OCI-LY1 (cell line): ENCODE measurements at regions not wholly inside any gene's neighbourhood (a gene's known extent, or its start where the extent isn't known, plus 50 kb on each side); places are given as distances from the start of the nearest gene placed in this dataset.

Source experiments
- H2AFZ ChIP-seq: fragments of 200-600 bp; sonication (generic), shearing (Covaris generic); 2 replicates; pipeline ENCODE4 v1.6.0; 2014; ENCODE audit warnings: antibody characterized with exemption, mild to moderate bottlenecking, low read length
- H3F3A ChIP-seq: fragments of 200-600 bp; sonication (generic), shearing (Covaris generic); 2 replicates; pipeline ENCODE4 v1.6.0; 2014; ENCODE audit warnings: mild to moderate bottlenecking, antibody characterized with exemption, low read length, moderate library complexity; ENCODE audit not compliant: insufficient read depth
- H3K27ac ChIP-seq: fragments of 200-600 bp; sonication (generic); 2 replicates; pipeline ENCODE4 v1.5.1; 2014; ENCODE audit warnings: low read length, mixed run types, mild to moderate bottlenecking, low read depth; ENCODE audit not compliant: poor library complexity, severe bottlenecking
- H3K27me3 ChIP-seq: fragments of 200-600 bp; sonication (generic); 2 replicates; pipeline ENCODE4 v1.6.0; 2014; ENCODE audit warnings: antibody characterized with exemption, mild to moderate bottlenecking, low read length, moderate library complexity; ENCODE audit not compliant: insufficient read depth
- H3K36me3 ChIP-seq: fragments of 200-600 bp; sonication (generic); 2 replicates; pipeline ENCODE4 v1.6.1; 2014; ENCODE audit warnings: mild to moderate bottlenecking, antibody characterized with exemption, low read length, moderate library complexity, mixed read lengths; ENCODE audit not compliant: insufficient read depth
- H3K4me1 ChIP-seq: fragments of 200-600 bp; sonication (generic); 2 replicates; pipeline ENCODE4 v1.5.1; 2014; ENCODE audit warnings: mild to moderate bottlenecking, low read length, moderate library complexity; ENCODE audit not compliant: insufficient read depth, severe bottlenecking
- H3K4me2 ChIP-seq: fragments of 200-600 bp; sonication (generic), shearing (Covaris generic); 2 replicates; pipeline ENCODE4 v1.6.1; 2014; ENCODE audit warnings: low read length
- H3K4me3 ChIP-seq: fragments of 200-600 bp; sonication (generic); 2 replicates; pipeline ENCODE4 v1.5.1; 2014; ENCODE audit warnings: low read length, low read depth, mild to moderate bottlenecking, mixed read lengths; ENCODE audit not compliant: poor library complexity, severe bottlenecking
- H3K79me2 ChIP-seq: fragments of 200-600 bp; shearing (Covaris generic); 2 replicates; pipeline ENCODE4 v1.6.1; 2016; ENCODE audit warnings: mixed run types, low read length, mixed read lengths; ENCODE audit not compliant: insufficient read depth
- H3K9ac ChIP-seq: fragments of 200-600 bp; sonication (generic), shearing (Covaris generic); 2 replicates; pipeline ENCODE4 v1.6.1; 2014; ENCODE audit warnings: mild to moderate bottlenecking, low read length, mixed read lengths
- H3K9me2 ChIP-seq: fragments of 200-600 bp; sonication (generic), shearing (Covaris generic); 2 replicates; pipeline ENCODE4 v1.6.1; 2014; ENCODE audit warnings: low read depth, mild to moderate bottlenecking, low read length, mixed read lengths
- H3K9me3 ChIP-seq: fragments of 200-600 bp; shearing (Covaris generic); 2 replicates; pipeline ENCODE4 v1.6.1; 2014; ENCODE audit warnings: low read length, mixed read lengths
- H4K20me1 ChIP-seq: fragments of 200-600 bp; sonication (generic), shearing (Covaris generic); 2 replicates; pipeline ENCODE4 v1.6.0; 2016; ENCODE audit warnings: mild to moderate bottlenecking, low read length; ENCODE audit not compliant: insufficient read depth
- CTCF ChIP-seq: fragments of 200-600 bp; sonication (generic), shearing (Covaris generic); IDR thresholded peaks from 2 replicates; pipeline ENCODE4 v1.5.1; 2017; ENCODE audit warnings: mild to moderate bottlenecking, antibody characterized with exemption, low read length, moderate library complexity, mixed read lengths
- EZH2 ChIP-seq: fragments of 200-600 bp; sonication (generic), shearing (Covaris generic); IDR thresholded peaks from 2 replicates; pipeline ENCODE4 v1.8.0; 2017; ENCODE audit warnings: borderline replicate concordance, mixed run types, mild to moderate bottlenecking, antibody characterized with exemption, low read length, moderate library complexity, mixed read lengths

GRCh38 chr16:54503011-54503855 lies 216.6 kb upstream of the IRX3 start:
- H3K9me2 ChIP-seq = no peaks in the 10 kb centered on the region
- no peak overlapping the region for H3K4me2 ChIP-seq
- H4K20me1 ChIP-seq = no peaks in the 10 kb centered on the region
- H3K4me3 ChIP-seq = no peak overlapping the region
- H2AFZ ChIP-seq = no peak overlapping the region
- no peak overlapping the region for H3K27ac ChIP-seq
- H3K79me2 ChIP-seq = no peaks in the 10 kb centered on the region
- no peak overlapping the region for H3K9ac ChIP-seq
- H3K4me1 ChIP-seq = no peaks in the 10 kb centered on the region
- H3K9me3 ChIP-seq = no peaks in the 10 kb centered on the region; the same call in 1 of the 2 replicates
- no peaks in the 10 kb centered on the region for H3F3A ChIP-seq
- no peaks in the 10 kb centered on the region for H3K27me3 ChIP-seq
- H3K36me3 ChIP-seq = no peaks in the 10 kb centered on the region
- TF ChIP-seq EZH2 = no peak
- TF ChIP-seq CTCF = no peak

- TF ChIP-seq CTCF (no peak), EZH2 (no peak)
- no peak overlapping the region for H2AFZ ChIP-seq
- H3K9me2 ChIP-seq = no peaks in the 10 kb centered on the region
- H3K27me3 ChIP-seq = no peaks in the 10 kb centered on the region
- no peak overlapping the region for H3K27ac ChIP-seq
- no peak overlapping the region for H3K4me2 ChIP-seq
- H3K9ac ChIP-seq = no peak overlapping the region
- H3F3A ChIP-seq = no peaks in the 10 kb centered on the region
- H3K36me3 ChIP-seq = no peaks in the 10 kb centered on the region
- H3K4me1 ChIP-seq = no peaks in the 10 kb centered on the region
- peaks cover 4% of the 10 kb centered on the region; the same call in 1 of the 2 replicates for H3K9me3 ChIP-seq
- H4K20me1 ChIP-seq = no peaks in the 10 kb centered on the region
- no peaks in the 10 kb centered on the region for H3K79me2 ChIP-seq
- no peak overlapping the region for H3K4me3 ChIP-seq
These were observed 215.2 kb upstream of the IRX3 start for GRCh38 chr16:54501797-54502196.

GRCh38 chr16:54493594-54493993 lies 207.0 kb upstream of the IRX3 start:
- no peaks in the 10 kb centered on the region for H3F3A ChIP-seq
- H3K4me3 ChIP-seq = no peak overlapping the region
- H4K20me1 ChIP-seq = no peaks in the 10 kb centered on the region
- H3K9me3 ChIP-seq = peaks cover 4% of the 10 kb centered on the region; the same call in 1 of the 2 replicates
- no peak overlapping the region for H3K27ac ChIP-seq
- no peak overlapping the region for H3K4me2 ChIP-seq
- H3K36me3 ChIP-seq = no peaks in the 10 kb centered on the region
- no peak overlapping the region for H2AFZ ChIP-seq
- no peak overlapping the region for H3K9ac ChIP-seq
- H3K79me2 ChIP-seq = no peaks in the 10 kb centered on the region
- no peaks in the 10 kb centered on the region for H3K9me2 ChIP-seq
- no peaks in the 10 kb centered on the region for H3K4me1 ChIP-seq
- no peaks in the 10 kb centered on the region for H3K27me3 ChIP-seq
- TF ChIP-seq EZH2 (no peak), CTCF (no peak)
